ENCODE measurements at regions not wholly inside any gene's neighbourhood (a gene's known extent, or its start where the extent isn't known, plus 50 kb on each side); places are given as distances from the start of the nearest gene placed in this dataset.

GRCh38 chr14:98296895-98297294, 975.1 kb downstream of the BCL11B start:
- no peak overlapping the region for H3K4me3 Mint-ChIP-seq
- H3K4me1 Mint-ChIP-seq (ENCODE audit: low read depth), result no peaks in the 10 kb centered on the region
- no peak for DNase-seq
- H3K27ac Mint-ChIP-seq, result no peak overlapping the region
- H3K36me3 Mint-ChIP-seq (ENCODE audit: low read depth), result no peaks in the 10 kb centered on the region; the same call in 1 of the 2 replicates
- peaks cover 63% of the 10 kb centered on the region for H3K9me3 Mint-ChIP-seq
- H3K27me3 Mint-ChIP-seq (ENCODE audit: insufficient read depth), result peaks cover 1% of the 10 kb centered on the region; the same call in 1 of the 2 replicates
- TF ChIP-seq CTCF (IDR thresholded peaks at IDR 0.05), result no peak

- DNase-seq, result no peak
- Mint-ChIP-seq H3K4me3 (no peak overlapping the region), H3K27ac (no peak overlapping the region), H3K9me3 (peaks cover 64% of the 10 kb centered on the region), H3K36me3 (ENCODE audit: low read depth) (no peaks in the 10 kb centered on the region; the same call in 1 of the 2 replicates), H3K4me1 (ENCODE audit: low read depth) (no peaks in the 10 kb centered on the region), H3K27me3 (ENCODE audit: insufficient read depth) (peaks cover 1% of the 10 kb centered on the region; the same call in 1 of the 2 replicates)
- TF ChIP-seq CTCF (IDR thresholded peaks at IDR 0.05), result no peak
Observed at GRCh38 chr14:98297567-98297966, 974.4 kb downstream of the BCL11B start.

- H3K27me3 Mint-ChIP-seq (ENCODE audit: insufficient read depth), result peaks cover 1% of the 10 kb centered on the region; the same call in 1 of the 2 replicates
- no peaks in the 10 kb centered on the region; the same call in 1 of the 2 replicates for H3K36me3 Mint-ChIP-seq (ENCODE audit: low read depth)
- H3K27ac Mint-ChIP-seq, result no peak overlapping the region
- H3K4me3 Mint-ChIP-seq, result no peak overlapping the region
- H3K4me1 Mint-ChIP-seq (ENCODE audit: low read depth), result no peaks in the 10 kb centered on the region
- H3K9me3 Mint-ChIP-seq, result peaks cover 62% of the 10 kb centered on the region
- DNase-seq, result no peak
- TF ChIP-seq CTCF (IDR thresholded peaks at IDR 0.05), result no peak
Observed at GRCh38 chr14:98298481-98299244, 973.3 kb downstream of the BCL11B start.

GRCh38 chr14:98301681-98302080, 970.3 kb downstream of the BCL11B start:
- peaks cover 3% of the 10 kb centered on the region; the same call in 1 of the 2 replicates for H3K36me3 Mint-ChIP-seq (ENCODE audit: low read depth)
- no peak overlapping the region for H3K4me3 Mint-ChIP-seq
- peaks cover 1% of the 10 kb centered on the region; the same call in 1 of the 2 replicates for H3K27me3 Mint-ChIP-seq (ENCODE audit: insufficient read depth)
- H3K9me3 Mint-ChIP-seq, result peaks cover 54% of the 10 kb centered on the region
- no peaks in the 10 kb centered on the region for H3K4me1 Mint-ChIP-seq (ENCODE audit: low read depth)
- TF ChIP-seq CTCF (IDR thresholded peaks at IDR 0.05), result no peak
- no peak for DNase-seq
- no peak overlapping the region for H3K27ac Mint-ChIP-seq

GRCh38 chr14:98304574-98304973, 967.4 kb downstream of the BCL11B start:
- no peak for DNase-seq
- peaks cover 1% of the 10 kb centered on the region; the same call in 1 of the 2 replicates for H3K27me3 Mint-ChIP-seq (ENCODE audit: insufficient read depth)
- H3K27ac Mint-ChIP-seq, result no peak overlapping the region
- no peak overlapping the region for H3K4me3 Mint-ChIP-seq
- H3K36me3 Mint-ChIP-seq (ENCODE audit: low read depth), result peaks cover 4% of the 10 kb centered on the region; the same call in 1 of the 2 replicates
- no peak for TF ChIP-seq CTCF (IDR thresholded peaks at IDR 0.05)
- H3K9me3 Mint-ChIP-seq, result peaks cover 47% of the 10 kb centered on the region
- H3K4me1 Mint-ChIP-seq (ENCODE audit: low read depth), result no peaks in the 10 kb centered on the region
